HUES6 (cell line): ENCODE measurements at regions not wholly inside any gene's neighbourhood (a gene's known extent, or its start where the extent isn't known, plus 50 kb on each side); places are given as distances from the start of the nearest gene placed in this dataset.

ENCODE experiments used
- H3K27ac ChIP-seq: 2 replicates; pipeline ENCODE4 v1.7.0; 2013; ENCODE audit warnings: low read depth, mild to moderate bottlenecking, low read length, inconsistent platforms
- H3K27me3 ChIP-seq: 2 replicates; pipeline ENCODE4 v1.6.1; 2013; ENCODE audit warnings: low read length; ENCODE audit not compliant: control insufficient read depth, insufficient read depth
- H3K36me3 ChIP-seq: 2 replicates; pipeline ENCODE4 v1.6.1; 2013; ENCODE audit warnings: low read length; ENCODE audit not compliant: control insufficient read depth, insufficient read depth
- H3K4me1 ChIP-seq: 2 replicates; pipeline ENCODE4 v1.6.1; 2013; ENCODE audit warnings: low read length; ENCODE audit not compliant: control insufficient read depth, insufficient read depth
- H3K4me3 ChIP-seq: 2 replicates; pipeline ENCODE4 v1.5.1; 2013; ENCODE audit warnings: low read depth, low read length
- H3K9ac ChIP-seq: one replicate; pipeline ENCODE4 v1.6.1; 2013; ENCODE audit warnings: mild to moderate bottlenecking, low read length
- H3K9me3 ChIP-seq: 2 replicates; pipeline ENCODE4 v1.6.1; 2013; ENCODE audit warnings: low read depth, low read length; ENCODE audit not compliant: control insufficient read depth, insufficient read depth

GRCh38 chr4:36493251-36493650 is 211.8 kb downstream of the DTHD1 start:
- H3K27ac ChIP-seq: no peak overlapping the region
- H3K4me1 ChIP-seq: no peaks in the 10 kb centered on the region
- H3K27me3 ChIP-seq: no peaks in the 10 kb centered on the region
- no peak overlapping the region for H3K9ac ChIP-seq
- no peaks in the 10 kb centered on the region for H3K36me3 ChIP-seq
- H3K9me3 ChIP-seq: no peaks in the 10 kb centered on the region
- H3K4me3 ChIP-seq: no peak overlapping the region

- Histone ChIP-seq H3K36me3 (no peaks in the 10 kb centered on the region), H3K27ac (no peak overlapping the region), H3K4me1 (no peaks in the 10 kb centered on the region), H3K4me3 (no peak overlapping the region), H3K9me3 (no peaks in the 10 kb centered on the region), H3K9ac (no peak overlapping the region), H3K27me3 (no peaks in the 10 kb centered on the region)
Measured at GRCh38 chr4:36494016-36494415, 212.6 kb downstream of the DTHD1 start.

- Histone ChIP-seq H3K27ac (no peak overlapping the region), H3K4me3 (no peak overlapping the region), H3K9ac (no peak overlapping the region), H3K36me3 (no peaks in the 10 kb centered on the region), H3K27me3 (no peaks in the 10 kb centered on the region), H3K9me3 (no peaks in the 10 kb centered on the region), H3K4me1 (no peaks in the 10 kb centered on the region)
Measured at GRCh38 chr4:36494747-36495146, 213.3 kb downstream of the DTHD1 start.

GRCh38 chr4:36502350-36502749 is 220.9 kb downstream of the DTHD1 start:
- Histone ChIP-seq H3K4me3 (no peak overlapping the region), H3K9ac (no peak overlapping the region), H3K9me3 (no peaks in the 10 kb centered on the region), H3K27me3 (no peaks in the 10 kb centered on the region), H3K4me1 (no peaks in the 10 kb centered on the region), H3K27ac (no peak overlapping the region), H3K36me3 (no peaks in the 10 kb centered on the region)

GRCh38 chr4:36508394-36508793 is 227.0 kb downstream of the DTHD1 start:
- H3K27ac ChIP-seq: no peak overlapping the region
- no peaks in the 10 kb centered on the region for H3K27me3 ChIP-seq
- H3K9ac ChIP-seq: no peak overlapping the region
- no peaks in the 10 kb centered on the region for H3K9me3 ChIP-seq
- H3K4me1 ChIP-seq: peaks cover 4% of the 10 kb centered on the region; the same call in 1 of the 2 replicates
- H3K4me3 ChIP-seq: no peak overlapping the region
- H3K36me3 ChIP-seq: no peaks in the 10 kb centered on the region

- Histone ChIP-seq H3K4me1 (peaks cover 4% of the 10 kb centered on the region; the same call in 1 of the 2 replicates), H3K27ac (no peak overlapping the region), H3K9me3 (no peaks in the 10 kb centered on the region), H3K4me3 (no peak overlapping the region), H3K9ac (no peak overlapping the region), H3K36me3 (no peaks in the 10 kb centered on the region), H3K27me3 (no peaks in the 10 kb centered on the region)
Measured at GRCh38 chr4:36509845-36510244, 228.4 kb downstream of the DTHD1 start.

GRCh38 chr4:36511785-36512184 is 230.4 kb downstream of the DTHD1 start:
- Histone ChIP-seq H3K27ac (no peak overlapping the region), H3K4me1 (peaks cover 4% of the 10 kb centered on the region; the same call in 1 of the 2 replicates), H3K9ac (no peak overlapping the region), H3K9me3 (no peaks in the 10 kb centered on the region), H3K27me3 (no peaks in the 10 kb centered on the region), H3K36me3 (no peaks in the 10 kb centered on the region), H3K4me3 (no peak overlapping the region)

- no peaks in the 10 kb centered on the region for H3K27me3 ChIP-seq
- no peaks in the 10 kb centered on the region for H3K36me3 ChIP-seq
- no peak overlapping the region for H3K9ac ChIP-seq
- no peak overlapping the region for H3K27ac ChIP-seq
- H3K9me3 ChIP-seq: no peaks in the 10 kb centered on the region
- H3K4me3 ChIP-seq: no peak overlapping the region
- H3K4me1 ChIP-seq: no peaks in the 10 kb centered on the region
Measured at GRCh38 chr4:36516522-36517095, 235.2 kb downstream of the DTHD1 start.

GRCh38 chr4:36523182-36523581 is 241.8 kb downstream of the DTHD1 start:
- no peaks in the 10 kb centered on the region for H3K27me3 ChIP-seq
- H3K36me3 ChIP-seq: no peaks in the 10 kb centered on the region
- H3K4me3 ChIP-seq: no peak overlapping the region
- peaks cover 3% of the 10 kb centered on the region; the same call in 1 of the 2 replicates for H3K4me1 ChIP-seq
- H3K27ac ChIP-seq: 0 out of 2 replicates have a peak overlapping the region, but pooled peaks have one; percentile 25
- H3K9ac ChIP-seq: no peak overlapping the region
- H3K9me3 ChIP-seq: peaks cover 5% of the 10 kb centered on the region; the same call in 1 of the 2 replicates

GRCh38 chr4:36532670-36533379 is 251.4 kb downstream of the DTHD1 start:
- Histone ChIP-seq H3K36me3 (no peaks in the 10 kb centered on the region), H3K27ac (no peak overlapping the region), H3K4me3 (no peak overlapping the region), H3K27me3 (no peaks in the 10 kb centered on the region), H3K4me1 (no peaks in the 10 kb centered on the region), H3K9me3 (peaks cover 5% of the 10 kb centered on the region; the same call in 1 of the 2 replicates), H3K9ac (no peak overlapping the region)

GRCh38 chr4:36533944-36534343 is 252.5 kb downstream of the DTHD1 start:
- Histone ChIP-seq H3K27ac (no peak overlapping the region), H3K9ac (no peak overlapping the region), H3K27me3 (no peaks in the 10 kb centered on the region), H3K4me3 (no peak overlapping the region), H3K36me3 (no peaks in the 10 kb centered on the region), H3K4me1 (no peaks in the 10 kb centered on the region), H3K9me3 (peaks cover 4% of the 10 kb centered on the region; the same call in 1 of the 2 replicates)
